A673 (cell line): ENCODE measurements at regions not wholly inside any gene's neighbourhood (a gene's known extent, or its start where the extent isn't known, plus 50 kb on each side); places are given as distances from the start of the nearest gene placed in this dataset.

Experiments used
- BruUV-seq: library from RNA; stranded (reverse); fragments of 400-500 nt; replicated peaks from 2 replicates; lab custom pipeline; 2021; lab: Mats Ljungman, UMichigan
- CTCF ChIA-PET: fragments of 300-600 bp; sonication (Branson Sonifier 250); formaldehyde crosslinking; loops from one replicate; lab custom pipeline; 2022; ENCODE audit warnings: antibody characterized with exemption; lab: Charles Lee
- POLR2A ChIA-PET: fragments of 300-600 bp; sonication (Branson Sonifier 250); formaldehyde crosslinking; loops from one replicate; lab custom pipeline; 2022; ENCODE audit warnings: antibody characterized with exemption; ENCODE audit not compliant: low non-redundant PET; lab: Charles Lee
- DNase-seq: peaks from one replicate; pipeline ENCODE4 v3.0.0-alpha.2; 2015; ENCODE audit warnings: low spot score
- H3K27ac ChIP-seq: fragments of 200-600 bp; sonication (generic); 2 replicates; pipeline ENCODE4 v1.5.1; 2016; ENCODE audit warnings: mixed run types, low read depth, mild to moderate bottlenecking, mixed read lengths, antibody characterized with exemption, low read length; ENCODE audit not compliant: poor library complexity, severe bottlenecking
- H3K27me3 ChIP-seq: fragments of 200-600 bp; sonication (generic); replicated peaks from 2 replicates; pipeline ENCODE4 v1.6.1; 2017; ENCODE audit warnings: mixed run types, low read depth, mild to moderate bottlenecking, mixed read lengths, antibody characterized with exemption, low read length; ENCODE audit not compliant: insufficient read depth, poor library complexity
- H3K36me3 ChIP-seq: fragments of 200-600 bp; sonication (generic); 2 replicates; pipeline ENCODE4 v1.6.1; 2016; ENCODE audit warnings: mixed run types, mild to moderate bottlenecking, mixed read lengths, antibody characterized with exemption, low read length; ENCODE audit not compliant: insufficient read depth, poor library complexity, severe bottlenecking
- H3K4me1 ChIP-seq: fragments of 200-600 bp; sonication (generic); 2 replicates; pipeline ENCODE4 v1.6.1; 2017; ENCODE audit warnings: mixed run types, mild to moderate bottlenecking, mixed read lengths, antibody characterized with exemption, low read length; ENCODE audit not compliant: insufficient read depth, poor library complexity, severe bottlenecking
- H3K4me3 ChIP-seq: fragments of 200-600 bp; sonication (generic); 2 replicates; pipeline ENCODE4 v1.5.1; 2016; ENCODE audit warnings: low read depth, mixed run types, mild to moderate bottlenecking, mixed read lengths, low read length; ENCODE audit not compliant: poor library complexity, severe bottlenecking
- H3K9me3 ChIP-seq: fragments of 200-600 bp; sonication (generic); 2 replicates; pipeline ENCODE4 v1.6.1; 2016; ENCODE audit warnings: mixed run types, low read depth, mild to moderate bottlenecking, mixed read lengths, antibody characterized with exemption, low read length; ENCODE audit not compliant: poor library complexity, severe bottlenecking
- EZH2 ChIP-seq: fragments of 200-600 bp; sonication (generic); IDR thresholded peaks from 2 replicates; pipeline ENCODE4 v1.6.1; 2017; ENCODE audit warnings: borderline replicate concordance, low read depth, mild to moderate bottlenecking, mixed read lengths, antibody characterized with exemption, low read length; ENCODE audit not compliant: poor library complexity, severe bottlenecking
- intact Hi-C: fragments of 100-400 bp; cut with micrococcal nuclease; formaldehyde crosslinking; loops from one replicate; pipeline ENCODE4 v1.10.0; 2022; ENCODE audit not compliant: unreplicated experiment
- TF ChIP-seq, protein P1 (sequence below): fragments of 300-800, 200-600 bp; sonication (generic); conservative IDR thresholded peaks from 2 replicates; pipeline ENCODE4 v1.5.1; 2017; ENCODE audit warnings: low read depth, mild to moderate bottlenecking, antibody characterized with exemption, low read length, moderate library complexity, mixed read lengths

GRCh38 chr10:4212111-4212630 is 427.2 kb upstream of the KLF6 start:
- Histone ChIP-seq H3K9me3 (no peaks in the 10 kb centered on the region), H3K4me1 (peaks cover 15% of the 10 kb centered on the region), H3K27ac (no peak overlapping the region), H3K36me3 (no peaks in the 10 kb centered on the region), H3K27me3 (no peaks in the 10 kb centered on the region), H3K4me3 (no peak overlapping the region)
- no peak for TF ChIP-seq EZH2
- TF ChIP-seq, protein P1, sequence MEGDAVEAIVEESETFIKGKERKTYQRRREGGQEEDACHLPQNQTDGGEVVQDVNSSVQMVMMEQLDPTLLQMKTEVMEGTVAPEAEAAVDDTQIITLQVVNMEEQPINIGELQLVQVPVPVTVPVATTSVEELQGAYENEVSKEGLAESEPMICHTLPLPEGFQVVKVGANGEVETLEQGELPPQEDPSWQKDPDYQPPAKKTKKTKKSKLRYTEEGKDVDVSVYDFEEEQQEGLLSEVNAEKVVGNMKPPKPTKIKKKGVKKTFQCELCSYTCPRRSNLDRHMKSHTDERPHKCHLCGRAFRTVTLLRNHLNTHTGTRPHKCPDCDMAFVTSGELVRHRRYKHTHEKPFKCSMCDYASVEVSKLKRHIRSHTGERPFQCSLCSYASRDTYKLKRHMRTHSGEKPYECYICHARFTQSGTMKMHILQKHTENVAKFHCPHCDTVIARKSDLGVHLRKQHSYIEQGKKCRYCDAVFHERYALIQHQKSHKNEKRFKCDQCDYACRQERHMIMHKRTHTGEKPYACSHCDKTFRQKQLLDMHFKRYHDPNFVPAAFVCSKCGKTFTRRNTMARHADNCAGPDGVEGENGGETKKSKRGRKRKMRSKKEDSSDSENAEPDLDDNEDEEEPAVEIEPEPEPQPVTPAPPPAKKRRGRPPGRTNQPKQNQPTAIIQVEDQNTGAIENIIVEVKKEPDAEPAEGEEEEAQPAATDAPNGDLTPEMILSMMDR: no peak
- ChIA-PET CTCF (no interaction called here), POLR2A (no interaction called here)
- DNase-seq: no peak
- no TSS peak for BruUV-seq
- intact Hi-C loops: no loop called here

DNA sequence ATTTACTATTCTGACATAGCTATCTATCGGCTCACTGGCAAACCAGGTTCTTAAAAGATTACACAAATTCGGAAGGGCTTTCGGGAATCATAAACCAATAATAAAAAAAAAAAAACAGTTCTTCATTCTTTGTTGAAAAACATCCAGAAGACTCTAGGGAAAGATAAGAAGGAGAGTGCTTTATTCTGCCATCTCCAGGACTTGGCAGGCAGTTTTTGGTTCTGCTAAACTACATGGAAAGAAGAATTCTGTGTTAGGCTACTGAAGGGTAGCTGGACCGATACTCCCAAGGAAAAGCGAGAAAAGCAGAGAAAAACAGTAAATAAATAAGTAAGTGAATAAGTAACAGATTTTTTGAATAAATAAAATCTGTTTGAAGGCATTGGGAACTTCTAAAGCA is 423.5 kb upstream of the KLF6 start:
- Histone ChIP-seq H3K27me3 (no peaks in the 10 kb centered on the region), H3K36me3 (no peaks in the 10 kb centered on the region), H3K4me3 (no peak overlapping the region), H3K9me3 (no peaks in the 10 kb centered on the region), H3K27ac (no peak overlapping the region), H3K4me1 (peaks cover 8% of the 10 kb centered on the region)
- ChIA-PET POLR2A (no interaction called here), CTCF (no interaction called here)
- TF ChIP-seq, protein P1: no peak
- TF ChIP-seq EZH2: no peak
- BruUV-seq: no TSS peak
- intact Hi-C loops: no loop called here
- DNase-seq: no peak

DNA sequence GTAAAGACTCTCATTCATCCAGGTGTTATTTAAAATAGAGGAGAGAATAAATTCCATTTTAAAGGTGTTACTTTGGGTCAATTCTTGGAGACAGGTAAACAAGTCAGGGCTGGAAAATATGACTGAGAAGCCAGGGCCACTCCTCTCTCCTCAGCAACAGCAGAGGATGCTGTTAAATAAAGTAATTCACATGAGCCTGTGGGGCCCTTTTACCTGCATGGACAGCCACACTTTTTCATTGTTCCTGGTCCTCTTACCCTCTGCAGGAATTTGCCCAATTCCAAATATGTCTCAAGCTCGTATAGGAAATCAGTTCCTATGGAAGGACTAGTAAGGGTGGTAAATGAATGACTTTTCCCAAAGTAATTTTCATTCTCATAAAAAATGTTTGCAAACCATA is 420.1 kb upstream of the KLF6 start:
- CTCF ChIA-PET: no interaction called here

More for the DNA sequence above, 420.1 kb upstream of the KLF6 start:
- H3K27ac ChIP-seq: no peak overlapping the region
- H3K4me1 ChIP-seq: peaks cover 19% of the 10 kb centered on the region
- POLR2A ChIA-PET: no interaction called here
- no peaks in the 10 kb centered on the region for H3K27me3 ChIP-seq
- no peak overlapping the region for H3K4me3 ChIP-seq
- intact Hi-C loops: no loop called here
- no peak for DNase-seq
- H3K9me3 ChIP-seq: no peaks in the 10 kb centered on the region
- BruUV-seq: no TSS peak
- H3K36me3 ChIP-seq: no peaks in the 10 kb centered on the region
- no peak for TF ChIP-seq EZH2
- TF ChIP-seq, protein P1: no peak
